GM12878 (cell line): ENCODE measurements at regions not wholly inside any gene's neighbourhood (a gene's known extent, or its start where the extent isn't known, plus 50 kb on each side); places are given as distances from the start of the nearest gene placed in this dataset.

Source experiments
- ATAC-seq: fragments of 200-7000 bp; cut with Tn5 transposase; 3 replicates; pipeline ENCODE4 v1.9.1; 2020; ENCODE audit warnings: mild to moderate bottlenecking, moderate library complexity
- BruUV-seq: library from RNA; stranded (reverse); fragments of 400-500 nt; replicated peaks from 2 replicates; lab custom pipeline; 2021; lab: Mats Ljungman, UMichigan
- CTCF ChIA-PET: fragments of 300-600 bp; sonication (Branson Sonifier 250); formaldehyde crosslinking; extraction: SDS; loops from one replicate; lab custom pipeline; 2021; ENCODE audit warnings: inconsistent platforms; lab: Yijun Ruan, JAX
- POLR2A ChIA-PET: fragments of 350-600 bp; formaldehyde crosslinking; extraction: SDS; loops from one replicate; lab custom pipeline; 2021; ENCODE audit warnings: inconsistent platforms; lab: Charles Lee
- RAD21 ChIA-PET: fragments of 300-600 bp; sonication (Branson Sonifier 250); formaldehyde crosslinking; loops from one replicate; lab custom pipeline; 2023; ENCODE audit warnings: antibody characterized with exemption; ENCODE audit not compliant: unreplicated experiment; lab: Charles Lee
- SMC1A ChIA-PET: fragments of 300-600 bp; sonication (Branson Sonifier 250); formaldehyde crosslinking; loops from one replicate; lab custom pipeline; 2023; ENCODE audit not compliant: unreplicated experiment, uncharacterized antibody; lab: Charles Lee
- DNase-seq: peaks from one replicate; pipeline ENCODE4 v3.0.0-alpha.2; 2011; ENCODE audit warnings: low read depth, low spot score
- FAIRE-seq: peaks from 3 replicates; lab custom pipeline; 2011; peaks lifted over from hg19 to GRCh38; lab: Jason Lieb, UNC
- H2AFZ ChIP-seq: 2 replicates; pipeline ENCODE4 v1.6.0; 2011; ENCODE audit warnings: low read depth, low read length, control low read depth; ENCODE audit not compliant: control insufficient read depth
- H3K27ac ChIP-seq: 2 replicates; pipeline ENCODE4 v1.5.1; 2011; ENCODE audit warnings: control low read depth; ENCODE audit not compliant: control insufficient read depth, insufficient read depth
- H3K27me3 ChIP-seq, 2 experiments: replicated peaks in 1 of 2; 2 replicates each; pipeline versions ENCODE4 v1.6.0 to v1.6.1; 2011; ENCODE audit warnings: low read length in 1 of 2; ENCODE audit not compliant: control insufficient read depth in 2 of 2, insufficient read depth in 2 of 2
- H3K36me3 ChIP-seq, 2 experiments: 2 replicates each; pipeline ENCODE4 v1.5.1; 2011; ENCODE audit warnings: low read length in 1 of 2; ENCODE audit not compliant: control insufficient read depth in 2 of 2, insufficient read depth in 2 of 2
- H3K4me1 ChIP-seq: 2 replicates; pipeline ENCODE4 v1.6.1; 2011; ENCODE audit warnings: mild to moderate bottlenecking, low read length, moderate library complexity, mixed read lengths; ENCODE audit not compliant: control insufficient read depth, insufficient read depth
- H3K4me2 ChIP-seq: 2 replicates; pipeline ENCODE4 v1.6.0; 2011; ENCODE audit warnings: control low read depth; ENCODE audit not compliant: control insufficient read depth, insufficient read depth
- H3K4me3 ChIP-seq: fragments of 200-600 bp; sonication (generic); 2 replicates; pipeline ENCODE4 v1.5.1; 2016
- H3K79me2 ChIP-seq: 2 replicates; pipeline ENCODE4 v1.6.0; 2011; ENCODE audit warnings: low read length; ENCODE audit not compliant: control insufficient read depth, insufficient read depth
- H3K9ac ChIP-seq: 2 replicates; pipeline ENCODE4 v1.8.0; 2011; ENCODE audit warnings: low read length, control low read depth, mixed read lengths; ENCODE audit not compliant: control insufficient read depth, insufficient read depth
- H3K9me3 ChIP-seq: replicated peaks from 3 replicates; pipeline ENCODE4 v1.5.1; 2011; ENCODE audit warnings: mild to moderate bottlenecking, low read length; ENCODE audit not compliant: control insufficient read depth, insufficient read depth
- H4K20me1 ChIP-seq: 2 replicates; pipeline ENCODE4 v1.6.0; 2011; ENCODE audit not compliant: control insufficient read depth, insufficient read depth
- HSF1 ChIP-seq: fragments of 150-350 bp; IDR thresholded peaks from 2 replicates; pipeline ENCODE4 v1.6.1; 2014; ENCODE audit warnings: mild to moderate bottlenecking, low read depth, low read length
- PBX3 ChIP-seq: IDR thresholded peaks from 2 replicates; pipeline ENCODE4 v1.6.1; 2011; ENCODE audit warnings: mild to moderate bottlenecking, low read depth, low read length, moderate library complexity; ENCODE audit not compliant: insufficient replicate concordance
- RBBP5 ChIP-seq: fragments of 200-600 bp; sonication (generic); conservative IDR thresholded peaks from 2 replicates; pipeline ENCODE4 v1.6.1; 2016
- TCF7 ChIP-seq: IDR thresholded peaks from 2 replicates; pipeline ENCODE4 v1.6.1; 2014; ENCODE audit warnings: antibody characterized with exemption, borderline replicate concordance
- ZSCAN29 ChIP-seq: fragments of 450-650 bp; IDR thresholded peaks from 2 replicates; pipeline ENCODE4 v1.6.1; 2017; ENCODE audit warnings: mild to moderate bottlenecking, moderate library complexity
- WGBS: methylation state at CpG from one replicate; pipeline ENCODE4 v1.1.6; 2016; ENCODE audit warnings: low lambda C conversion rate; ENCODE audit not compliant: insufficient replicate concordance, insufficient coverage; ENCODE audit errors: missing lambda C conversion rate; 5-methylcytosine and 5-hydroxymethylcytosine counted together
- in situ Hi-C: fragments of 300-500 bp; cut with MboI; formaldehyde crosslinking; loops from 9 replicates; pipeline ENCODE4 v1.14.3; 2018; ENCODE audit warnings: mixed read lengths
- intact Hi-C: fragments of 100-400 bp; cut with micrococcal nuclease; formaldehyde crosslinking; loops from one replicate; pipeline ENCODE4 v1.14.2; 2022; ENCODE audit not compliant: unreplicated experiment
- TF ChIP-seq, protein P1 (sequence below): IDR thresholded peaks from 2 replicates; pipeline ENCODE4 v1.6.1; 2012; ENCODE audit warnings: mild to moderate bottlenecking, low read depth, low read length

- peaks cover 2% of the 10 kb centered on the region; the same call in 2 of the 3 replicates for H3K9me3 ChIP-seq
- ChIA-PET SMC1A (interaction anchor here (1.0 to 2.9 kb wide), 15 partner anchors 9 to 93 kb away, joined by 3 to 15 read pairs (median 7); partner anchors contain the start of gene DUSP10), RAD21 (interaction anchor here (0.8 to 1.9 kb wide), 8 partner anchors 12 to 258 kb away, joined by 3 to 7 read pairs (median 4); no protein-coding TSS in a partner anchor), CTCF (interaction anchor here (2.1 kb wide), 1 partner anchor 13 kb away, joined by 12 read pairs; no protein-coding TSS in a partner anchor), POLR2A (no interaction called here)
- H3K27ac ChIP-seq: no peak overlapping the region
- TF ChIP-seq RBBP5: no peak
- TF ChIP-seq TCF7: no peak
- no peaks in the 10 kb centered on the region for H3K27me3 ChIP-seq
- H3K4me3 ChIP-seq: no peak overlapping the region
- no TSS peak for BruUV-seq
- 100% methylated on average over 1 of the region's 1 CpG for WGBS
- no peaks in the 10 kb centered on the region for H3K79me2 ChIP-seq
- no peak overlapping the region for H3K9ac ChIP-seq
- no peaks in the 10 kb centered on the region for H3K36me3 ChIP-seq
- no peaks in the 10 kb centered on the region for H4K20me1 ChIP-seq
- peak; percentile 53 for ATAC-seq
- H3K4me2 ChIP-seq: no peak overlapping the region
- in situ Hi-C loops (no loop called here), intact Hi-C loops (no loop called here)
- DNase-seq: no peak
- H2AFZ ChIP-seq: no peak overlapping the region
- no peak for FAIRE-seq
- peaks cover 6% of the 10 kb centered on the region; the same call in 1 of the 2 replicates for H3K4me1 ChIP-seq
These were observed 60.1 kb upstream of the DUSP10 start for GRCh38 chr1:221801773-221802516.

- no TSS peak for BruUV-seq
- H2AFZ ChIP-seq: no peak overlapping the region
- H3K79me2 ChIP-seq: no peaks in the 10 kb centered on the region
- in situ Hi-C loops (no loop called here), intact Hi-C loops (no loop called here)
- no peaks in the 10 kb centered on the region for H3K27me3 ChIP-seq
- ChIA-PET RAD21 (interaction anchor here (0.6 to 1.7 kb wide), 2 partner anchors 18 to 793 kb away, joined by 3 to 4 read pairs; no protein-coding TSS in a partner anchor), SMC1A (interaction anchor here (0.9 to 2.9 kb wide), 15 partner anchors 10 to 257 kb away, joined by 3 to 14 read pairs (median 5); partner anchors contain the start of gene DUSP10), POLR2A (interaction anchor here (0.5 kb wide), 1 partner anchor 19 kb away, joined by 3 read pairs; no protein-coding TSS in a partner anchor), CTCF (interaction anchor here (1.4 to 2.1 kb wide), 2 partner anchors 9 to 14 kb away, joined by 3 to 12 read pairs; no protein-coding TSS in a partner anchor)
- peaks cover 2% of the 10 kb centered on the region; the same call in 2 of the 3 replicates for H3K9me3 ChIP-seq
- 100% methylated on average over 3 of the region's 3 CpGs for WGBS
- H3K4me2 ChIP-seq: no peak overlapping the region
- DNase-seq (no peak), FAIRE-seq (no peak), ATAC-seq (peak; percentile 80)
- H3K4me1 ChIP-seq: no peaks in the 10 kb centered on the region
- H3K4me3 ChIP-seq: no peak overlapping the region
- TF ChIP-seq HSF1: no peak
- TF ChIP-seq ZSCAN29: no peak
- TF ChIP-seq, protein P1, sequence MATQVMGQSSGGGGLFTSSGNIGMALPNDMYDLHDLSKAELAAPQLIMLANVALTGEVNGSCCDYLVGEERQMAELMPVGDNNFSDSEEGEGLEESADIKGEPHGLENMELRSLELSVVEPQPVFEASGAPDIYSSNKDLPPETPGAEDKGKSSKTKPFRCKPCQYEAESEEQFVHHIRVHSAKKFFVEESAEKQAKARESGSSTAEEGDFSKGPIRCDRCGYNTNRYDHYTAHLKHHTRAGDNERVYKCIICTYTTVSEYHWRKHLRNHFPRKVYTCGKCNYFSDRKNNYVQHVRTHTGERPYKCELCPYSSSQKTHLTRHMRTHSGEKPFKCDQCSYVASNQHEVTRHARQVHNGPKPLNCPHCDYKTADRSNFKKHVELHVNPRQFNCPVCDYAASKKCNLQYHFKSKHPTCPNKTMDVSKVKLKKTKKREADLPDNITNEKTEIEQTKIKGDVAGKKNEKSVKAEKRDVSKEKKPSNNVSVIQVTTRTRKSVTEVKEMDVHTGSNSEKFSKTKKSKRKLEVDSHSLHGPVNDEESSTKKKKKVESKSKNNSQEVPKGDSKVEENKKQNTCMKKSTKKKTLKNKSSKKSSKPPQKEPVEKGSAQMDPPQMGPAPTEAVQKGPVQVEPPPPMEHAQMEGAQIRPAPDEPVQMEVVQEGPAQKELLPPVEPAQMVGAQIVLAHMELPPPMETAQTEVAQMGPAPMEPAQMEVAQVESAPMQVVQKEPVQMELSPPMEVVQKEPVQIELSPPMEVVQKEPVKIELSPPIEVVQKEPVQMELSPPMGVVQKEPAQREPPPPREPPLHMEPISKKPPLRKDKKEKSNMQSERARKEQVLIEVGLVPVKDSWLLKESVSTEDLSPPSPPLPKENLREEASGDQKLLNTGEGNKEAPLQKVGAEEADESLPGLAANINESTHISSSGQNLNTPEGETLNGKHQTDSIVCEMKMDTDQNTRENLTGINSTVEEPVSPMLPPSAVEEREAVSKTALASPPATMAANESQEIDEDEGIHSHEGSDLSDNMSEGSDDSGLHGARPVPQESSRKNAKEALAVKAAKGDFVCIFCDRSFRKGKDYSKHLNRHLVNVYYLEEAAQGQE: no peak
- TF ChIP-seq PBX3: no peak
- H3K9ac ChIP-seq: no peak overlapping the region
- H3K36me3 ChIP-seq: no peaks in the 10 kb centered on the region
- H4K20me1 ChIP-seq: no peaks in the 10 kb centered on the region
- no peak overlapping the region for H3K27ac ChIP-seq
These were observed 59.4 kb upstream of the DUSP10 start for GRCh38 chr1:221801251-221801661.
